ENCODE measurements at regions not wholly inside any gene's neighbourhood (a gene's known extent, or its start where the extent isn't known, plus 50 kb on each side); places are given as distances from the start of the nearest gene placed in this dataset.

DNA sequence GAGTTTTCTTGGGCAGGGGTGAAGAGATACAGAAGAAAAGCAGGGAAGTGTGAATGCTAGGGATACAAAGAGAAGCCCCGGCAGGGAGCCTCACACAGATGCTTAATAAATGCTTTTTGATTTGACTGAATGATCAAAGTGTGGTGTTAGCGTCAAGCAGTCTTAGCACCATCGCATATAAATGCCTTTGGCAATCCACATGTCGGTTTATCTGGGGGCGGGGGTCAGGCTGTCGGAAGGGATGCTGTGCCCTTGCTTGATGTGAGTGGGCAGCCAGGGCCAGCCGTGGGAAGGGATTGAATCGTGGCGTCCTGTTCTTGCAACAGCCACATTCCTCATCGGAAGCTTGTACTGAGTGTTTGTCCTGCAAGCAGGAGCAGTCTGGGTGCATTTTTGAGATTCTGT is 173.1 kb downstream of the LACC1 start:
- SMC1A ChIA-PET (ENCODE audit: uncharacterized antibody, unreplicated experiment) = no interaction called here
- no peak overlapping the region for H2AFZ ChIP-seq (ENCODE audit: control insufficient read depth, low read depth, low read length)
- no peak for ATAC-seq
- no peaks in the 10 kb centered on the region for H4K20me1 ChIP-seq (ENCODE audit: control insufficient read depth, insufficient read depth)
- no TSS peak for BruUV-seq (replicated peaks)
- intact Hi-C loops (cut with micrococcal nuclease; ENCODE audit: unreplicated experiment) = no loop called here
- in situ Hi-C loops (cut with MboI) = loop anchor here (5.0 kb wide), 1 partner anchor 385 kb away; no protein-coding TSS in a partner anchor
- DNase-seq (ENCODE audit: low read depth, low spot score) = no peak
- H3K4me2 ChIP-seq (ENCODE audit: control insufficient read depth, insufficient read depth) = no peak overlapping the region
- 45% methylated on average over 10 of the region's 10 CpGs for WGBS (ENCODE audit: insufficient coverage, insufficient replicate concordance, low lambda C conversion rate, missing lambda C conversion rate)
- RAD21 ChIA-PET (ENCODE audit: unreplicated experiment) = no interaction called here
- H3K79me2 ChIP-seq (ENCODE audit: control insufficient read depth, insufficient read depth, low read length) = no peaks in the 10 kb centered on the region
- FAIRE-seq = no peak
- H3K4me1 ChIP-seq (ENCODE audit: control insufficient read depth, insufficient read depth, low read length) = no peaks in the 10 kb centered on the region
- CTCF ChIA-PET = no interaction called here
- TF ChIP-seq CBX3 (IDR thresholded peaks at IDR 0.05; ENCODE audit: borderline replicate concordance, low read depth) (no peak), RBBP5 (conservative IDR thresholded peaks at IDR 0.05) (no peak), NR2C1 (IDR thresholded peaks at IDR 0.05) (no peak), CEBPZ (IDR thresholded peaks at IDR 0.05; ENCODE audit: low read depth, low read length) (no peak), STAT1 (conservative IDR thresholded peaks at IDR 0.05) (no peak), SP1 (IDR thresholded peaks at IDR 0.05; ENCODE audit: low read depth, low read length) (no peak), ZNF274 (IDR thresholded peaks at IDR 0.05; ENCODE audit: insufficient read depth, insufficient read length) (no peak), SRF (IDR thresholded peaks at IDR 0.05; ENCODE audit: low read depth in 2 of 2, low read length in 2 of 2) (no peak)
- TF ChIP-seq, protein P1, sequence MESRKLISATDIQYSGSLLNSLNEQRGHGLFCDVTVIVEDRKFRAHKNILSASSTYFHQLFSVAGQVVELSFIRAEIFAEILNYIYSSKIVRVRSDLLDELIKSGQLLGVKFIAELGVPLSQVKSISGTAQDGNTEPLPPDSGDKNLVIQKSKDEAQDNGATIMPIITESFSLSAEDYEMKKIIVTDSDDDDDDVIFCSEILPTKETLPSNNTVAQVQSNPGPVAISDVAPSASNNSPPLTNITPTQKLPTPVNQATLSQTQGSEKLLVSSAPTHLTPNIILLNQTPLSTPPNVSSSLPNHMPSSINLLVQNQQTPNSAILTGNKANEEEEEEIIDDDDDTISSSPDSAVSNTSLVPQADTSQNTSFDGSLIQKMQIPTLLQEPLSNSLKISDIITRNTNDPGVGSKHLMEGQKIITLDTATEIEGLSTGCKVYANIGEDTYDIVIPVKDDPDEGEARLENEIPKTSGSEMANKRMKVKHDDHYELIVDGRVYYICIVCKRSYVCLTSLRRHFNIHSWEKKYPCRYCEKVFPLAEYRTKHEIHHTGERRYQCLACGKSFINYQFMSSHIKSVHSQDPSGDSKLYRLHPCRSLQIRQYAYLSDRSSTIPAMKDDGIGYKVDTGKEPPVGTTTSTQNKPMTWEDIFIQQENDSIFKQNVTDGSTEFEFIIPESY (IDR thresholded peaks at IDR 0.05) = no peak
- TF ChIP-seq, protein P2, sequence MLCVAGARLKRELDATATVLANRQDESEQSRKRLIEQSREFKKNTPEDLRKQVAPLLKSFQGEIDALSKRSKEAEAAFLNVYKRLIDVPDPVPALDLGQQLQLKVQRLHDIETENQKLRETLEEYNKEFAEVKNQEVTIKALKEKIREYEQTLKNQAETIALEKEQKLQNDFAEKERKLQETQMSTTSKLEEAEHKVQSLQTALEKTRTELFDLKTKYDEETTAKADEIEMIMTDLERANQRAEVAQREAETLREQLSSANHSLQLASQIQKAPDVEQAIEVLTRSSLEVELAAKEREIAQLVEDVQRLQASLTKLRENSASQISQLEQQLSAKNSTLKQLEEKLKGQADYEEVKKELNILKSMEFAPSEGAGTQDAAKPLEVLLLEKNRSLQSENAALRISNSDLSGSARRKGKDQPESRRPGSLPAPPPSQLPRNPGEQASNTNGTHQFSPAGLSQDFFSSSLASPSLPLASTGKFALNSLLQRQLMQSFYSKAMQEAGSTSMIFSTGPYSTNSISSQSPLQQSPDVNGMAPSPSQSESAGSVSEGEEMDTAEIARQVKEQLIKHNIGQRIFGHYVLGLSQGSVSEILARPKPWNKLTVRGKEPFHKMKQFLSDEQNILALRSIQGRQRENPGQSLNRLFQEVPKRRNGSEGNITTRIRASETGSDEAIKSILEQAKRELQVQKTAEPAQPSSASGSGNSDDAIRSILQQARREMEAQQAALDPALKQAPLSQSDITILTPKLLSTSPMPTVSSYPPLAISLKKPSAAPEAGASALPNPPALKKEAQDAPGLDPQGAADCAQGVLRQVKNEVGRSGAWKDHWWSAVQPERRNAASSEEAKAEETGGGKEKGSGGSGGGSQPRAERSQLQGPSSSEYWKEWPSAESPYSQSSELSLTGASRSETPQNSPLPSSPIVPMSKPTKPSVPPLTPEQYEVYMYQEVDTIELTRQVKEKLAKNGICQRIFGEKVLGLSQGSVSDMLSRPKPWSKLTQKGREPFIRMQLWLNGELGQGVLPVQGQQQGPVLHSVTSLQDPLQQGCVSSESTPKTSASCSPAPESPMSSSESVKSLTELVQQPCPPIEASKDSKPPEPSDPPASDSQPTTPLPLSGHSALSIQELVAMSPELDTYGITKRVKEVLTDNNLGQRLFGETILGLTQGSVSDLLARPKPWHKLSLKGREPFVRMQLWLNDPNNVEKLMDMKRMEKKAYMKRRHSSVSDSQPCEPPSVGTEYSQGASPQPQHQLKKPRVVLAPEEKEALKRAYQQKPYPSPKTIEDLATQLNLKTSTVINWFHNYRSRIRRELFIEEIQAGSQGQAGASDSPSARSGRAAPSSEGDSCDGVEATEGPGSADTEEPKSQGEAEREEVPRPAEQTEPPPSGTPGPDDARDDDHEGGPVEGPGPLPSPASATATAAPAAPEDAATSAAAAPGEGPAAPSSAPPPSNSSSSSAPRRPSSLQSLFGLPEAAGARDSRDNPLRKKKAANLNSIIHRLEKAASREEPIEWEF (IDR thresholded peaks at IDR 0.05; ENCODE audit: insufficient replicate concordance, low read depth, low read length) = no peak
- H3K27me3 ChIP-seq (replicated peaks in 1 of 2; ENCODE audit: control insufficient read depth in 2 of 2, insufficient read depth in 2 of 2, low read length in 1 of 2) = no peaks in the 10 kb centered on the region; a peak in 1 of 4 replicates
- H3K9ac ChIP-seq (ENCODE audit: control insufficient read depth, insufficient read depth, low read length) = no peak overlapping the region
- no peaks in the 10 kb centered on the region for H3K36me3 ChIP-seq (ENCODE audit: control insufficient read depth in 2 of 2, insufficient read depth in 2 of 2, low read length in 1 of 2)
- POLR2A ChIA-PET = no interaction called here
- no peaks in the 10 kb centered on the region for H3K9me3 ChIP-seq (replicated peaks; ENCODE audit: control insufficient read depth, insufficient read depth, low read length)
- H3K4me3 ChIP-seq = no peak overlapping the region
- no peak overlapping the region for H3K27ac ChIP-seq (ENCODE audit: control insufficient read depth, insufficient read depth)

Measured in GM12878 (cell line).